ENCODE measurements at regions not wholly inside any gene's neighbourhood (a gene's known extent, or its start where the extent isn't known, plus 50 kb on each side); places are given as distances from the start of the nearest gene placed in this dataset.

GRCh38 chr5:68011801-68012200 lies 203.8 kb upstream of the PIK3R1 start:
- TF ChIP-seq CTCF (IDR thresholded peaks at IDR 0.05) = no peak
- no peak for TF ChIP-seq EP300 (IDR thresholded peaks at IDR 0.05)

Measured in tibial nerve (tissue), 4 donors.